ENCODE measurements at regions not wholly inside any gene's neighbourhood (a gene's known extent, or its start where the extent isn't known, plus 50 kb on each side); places are given as distances from the start of the nearest gene placed in this dataset.

GRCh38 chr18:51907687-51908597 lies 432.1 kb upstream of the DCC start:
- no peak for ATAC-seq
- H3K9me3 ChIP-seq = no peaks in the 10 kb centered on the region
- intact Hi-C loops (cut with DNase I) = no loop called here
- DNase-seq = no peak
- no peaks in the 10 kb centered on the region for H3K27me3 ChIP-seq (ENCODE audit: low read depth)
- H3K36me3 ChIP-seq = no peaks in the 10 kb centered on the region
- H3K27ac ChIP-seq = no peak overlapping the region
- no peak overlapping the region for H3K4me3 ChIP-seq
- no peaks in the 10 kb centered on the region for H3K4me1 ChIP-seq
- TF ChIP-seq, protein P1, sequence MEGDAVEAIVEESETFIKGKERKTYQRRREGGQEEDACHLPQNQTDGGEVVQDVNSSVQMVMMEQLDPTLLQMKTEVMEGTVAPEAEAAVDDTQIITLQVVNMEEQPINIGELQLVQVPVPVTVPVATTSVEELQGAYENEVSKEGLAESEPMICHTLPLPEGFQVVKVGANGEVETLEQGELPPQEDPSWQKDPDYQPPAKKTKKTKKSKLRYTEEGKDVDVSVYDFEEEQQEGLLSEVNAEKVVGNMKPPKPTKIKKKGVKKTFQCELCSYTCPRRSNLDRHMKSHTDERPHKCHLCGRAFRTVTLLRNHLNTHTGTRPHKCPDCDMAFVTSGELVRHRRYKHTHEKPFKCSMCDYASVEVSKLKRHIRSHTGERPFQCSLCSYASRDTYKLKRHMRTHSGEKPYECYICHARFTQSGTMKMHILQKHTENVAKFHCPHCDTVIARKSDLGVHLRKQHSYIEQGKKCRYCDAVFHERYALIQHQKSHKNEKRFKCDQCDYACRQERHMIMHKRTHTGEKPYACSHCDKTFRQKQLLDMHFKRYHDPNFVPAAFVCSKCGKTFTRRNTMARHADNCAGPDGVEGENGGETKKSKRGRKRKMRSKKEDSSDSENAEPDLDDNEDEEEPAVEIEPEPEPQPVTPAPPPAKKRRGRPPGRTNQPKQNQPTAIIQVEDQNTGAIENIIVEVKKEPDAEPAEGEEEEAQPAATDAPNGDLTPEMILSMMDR (IDR thresholded peaks at IDR 0.05) = no peak

DNA sequence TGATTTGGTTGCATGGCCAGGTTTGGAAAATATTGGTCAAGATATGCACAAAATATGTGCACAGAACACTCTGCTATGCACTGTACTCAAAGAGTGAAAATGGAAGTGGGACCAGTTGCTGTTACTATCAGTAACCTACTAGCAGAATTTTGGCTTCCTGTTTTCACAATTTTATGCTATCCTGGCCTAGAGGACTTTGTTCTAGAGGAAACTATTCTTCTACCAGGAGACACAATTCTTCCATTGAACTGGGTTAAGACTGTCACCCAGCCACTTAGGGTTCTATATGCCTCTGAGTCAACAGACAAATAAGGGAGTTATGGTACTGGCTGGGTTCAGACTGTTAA lies 431.4 kb upstream of the DCC start:
- Histone ChIP-seq H3K27ac (no peak overlapping the region), H3K9me3 (no peaks in the 10 kb centered on the region), H3K4me1 (no peaks in the 10 kb centered on the region), H3K4me3 (no peak overlapping the region), H3K27me3 (ENCODE audit: low read depth) (no peaks in the 10 kb centered on the region), H3K36me3 (no peaks in the 10 kb centered on the region)
- no peak for DNase-seq
- no peak for ATAC-seq
- intact Hi-C loops (cut with DNase I) = no loop called here
- TF ChIP-seq, protein P1 (IDR thresholded peaks at IDR 0.05) = no peak

- Histone ChIP-seq H3K9me3 (no peaks in the 10 kb centered on the region), H3K36me3 (no peaks in the 10 kb centered on the region), H3K4me1 (no peaks in the 10 kb centered on the region), H3K27ac (no peak overlapping the region), H3K27me3 (ENCODE audit: low read depth) (no peaks in the 10 kb centered on the region), H3K4me3 (no peak overlapping the region)
- ATAC-seq (no peak), DNase-seq (no peak)
- TF ChIP-seq, protein P1 (IDR thresholded peaks at IDR 0.05) = no peak
- intact Hi-C loops (cut with DNase I) = no loop called here
These were observed 428.4 kb upstream of the DCC start for GRCh38 chr18:51911584-51911983.

- TF ChIP-seq, protein P1 (IDR thresholded peaks at IDR 0.05) = no peak
- Histone ChIP-seq H3K36me3 (no peaks in the 10 kb centered on the region), H3K4me1 (no peaks in the 10 kb centered on the region), H3K4me3 (no peak overlapping the region), H3K9me3 (no peaks in the 10 kb centered on the region), H3K27me3 (ENCODE audit: low read depth) (no peaks in the 10 kb centered on the region), H3K27ac (no peak overlapping the region)
- intact Hi-C loops (cut with DNase I) = no loop called here
- DNase-seq = no peak
- ATAC-seq = no peak
These were observed 427.6 kb upstream of the DCC start for GRCh38 chr18:51912381-51912780.

DNA sequence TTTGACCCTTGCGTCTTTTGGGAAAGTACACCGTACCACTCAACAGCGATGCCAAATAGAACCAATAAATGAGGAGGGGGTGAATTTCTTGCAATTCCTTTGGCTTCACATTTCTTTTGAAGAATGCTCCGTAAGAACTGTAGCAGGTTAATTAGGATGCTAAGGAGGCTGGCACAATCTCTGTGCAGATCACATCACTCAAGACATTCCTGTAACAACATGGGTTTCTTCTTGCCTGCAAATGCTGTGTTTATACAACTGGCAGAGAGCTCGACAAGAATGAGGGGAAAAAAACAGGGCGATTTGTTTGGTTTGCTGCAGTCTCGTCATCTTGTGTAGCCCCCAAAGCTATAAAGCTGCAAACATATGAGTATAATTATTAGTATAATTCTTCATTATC lies 424.8 kb upstream of the DCC start:
- TF ChIP-seq, protein P1 (IDR thresholded peaks at IDR 0.05) = no peak
- Histone ChIP-seq H3K36me3 (no peaks in the 10 kb centered on the region), H3K27ac (no peak overlapping the region), H3K4me1 (no peaks in the 10 kb centered on the region), H3K4me3 (no peak overlapping the region), H3K27me3 (ENCODE audit: low read depth) (no peaks in the 10 kb centered on the region), H3K9me3 (no peaks in the 10 kb centered on the region)
- ATAC-seq (no peak), DNase-seq (no peak)
- intact Hi-C loops (cut with DNase I) = no loop called here

All from lower lobe of right lung (tissue), 2 donors.